ENCODE measurements at regions not wholly inside any gene's neighbourhood (a gene's known extent, or its start where the extent isn't known, plus 50 kb on each side); places are given as distances from the start of the nearest gene placed in this dataset.

DNA sequence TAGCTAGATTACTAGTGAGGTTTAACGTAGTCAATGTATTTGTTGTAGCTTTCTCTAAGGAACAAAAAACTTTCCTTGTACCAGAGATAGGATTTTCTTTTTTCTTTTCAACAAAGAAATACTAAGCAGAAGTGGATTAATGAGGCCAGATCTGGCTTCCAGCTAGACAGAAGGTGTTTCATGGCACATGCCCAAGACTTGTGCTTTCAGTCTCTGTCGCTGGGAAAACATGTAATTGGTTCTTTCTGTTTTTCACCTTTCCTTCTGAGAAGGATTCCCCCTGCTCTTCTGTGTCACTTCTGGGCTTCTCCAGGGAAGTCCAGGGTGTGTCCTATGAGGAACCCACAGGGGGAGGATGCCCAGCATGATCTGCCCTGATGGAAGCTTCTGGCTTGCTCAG is 492.2 kb downstream of the CCSER2 start:
- H3K4me1 ChIP-seq (ENCODE audit: insufficient read depth, low read length), result peaks cover 12% of the 10 kb centered on the region
- H4K20me1 ChIP-seq (ENCODE audit: insufficient read depth, low read length), result no peaks in the 10 kb centered on the region
- H3K9me3 ChIP-seq (ENCODE audit: insufficient read depth, low read depth, low read length), result no peaks in the 10 kb centered on the region
- no peaks in the 10 kb centered on the region for H3K27me3 ChIP-seq (ENCODE audit: insufficient read depth, low read length)
- DNase-seq (ENCODE audit: low read depth), result no peak
- H3K4me3 ChIP-seq (ENCODE audit: insufficient read depth, low read depth, low read length), result no peak overlapping the region
- no peaks in the 10 kb centered on the region for H3K36me3 Mint-ChIP-seq (ENCODE audit: low read depth, unreplicated experiment)
- H3K4me3 Mint-ChIP-seq (ENCODE audit: unreplicated experiment), result no peak overlapping the region
- FAIRE-seq, result no peak
- TF ChIP-seq, protein P1, sequence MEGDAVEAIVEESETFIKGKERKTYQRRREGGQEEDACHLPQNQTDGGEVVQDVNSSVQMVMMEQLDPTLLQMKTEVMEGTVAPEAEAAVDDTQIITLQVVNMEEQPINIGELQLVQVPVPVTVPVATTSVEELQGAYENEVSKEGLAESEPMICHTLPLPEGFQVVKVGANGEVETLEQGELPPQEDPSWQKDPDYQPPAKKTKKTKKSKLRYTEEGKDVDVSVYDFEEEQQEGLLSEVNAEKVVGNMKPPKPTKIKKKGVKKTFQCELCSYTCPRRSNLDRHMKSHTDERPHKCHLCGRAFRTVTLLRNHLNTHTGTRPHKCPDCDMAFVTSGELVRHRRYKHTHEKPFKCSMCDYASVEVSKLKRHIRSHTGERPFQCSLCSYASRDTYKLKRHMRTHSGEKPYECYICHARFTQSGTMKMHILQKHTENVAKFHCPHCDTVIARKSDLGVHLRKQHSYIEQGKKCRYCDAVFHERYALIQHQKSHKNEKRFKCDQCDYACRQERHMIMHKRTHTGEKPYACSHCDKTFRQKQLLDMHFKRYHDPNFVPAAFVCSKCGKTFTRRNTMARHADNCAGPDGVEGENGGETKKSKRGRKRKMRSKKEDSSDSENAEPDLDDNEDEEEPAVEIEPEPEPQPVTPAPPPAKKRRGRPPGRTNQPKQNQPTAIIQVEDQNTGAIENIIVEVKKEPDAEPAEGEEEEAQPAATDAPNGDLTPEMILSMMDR (IDR thresholded peaks at IDR 0.05; ENCODE audit: insufficient read depth, low read depth, low read length), result no peak
- no peak for TF ChIP-seq EZH2 (IDR thresholded peaks at IDR 0.05; ENCODE audit: insufficient read depth, low read length)
- H3K79me2 ChIP-seq (ENCODE audit: insufficient read depth, low read length), result no peaks in the 10 kb centered on the region
- H3K9me3 Mint-ChIP-seq (ENCODE audit: unreplicated experiment), result peaks cover 4% of the 10 kb centered on the region
- peaks cover 4% of the 10 kb centered on the region for H3K27me3 Mint-ChIP-seq (ENCODE audit: low read depth, unreplicated experiment)
- H3K27ac ChIP-seq (ENCODE audit: low read depth, low read length), result no peak overlapping the region
- no peak overlapping the region for H3K27ac Mint-ChIP-seq (ENCODE audit: unreplicated experiment)
- H3K4me1 Mint-ChIP-seq (ENCODE audit: low read depth, unreplicated experiment), result peaks cover 24% of the 10 kb centered on the region
- H2AFZ ChIP-seq (ENCODE audit: low read depth, low read length), result no peak overlapping the region
- no peak overlapping the region for H3K4me2 ChIP-seq (ENCODE audit: low read length)
- no peak overlapping the region for H3K9ac ChIP-seq (ENCODE audit: low read length)
- no peaks in the 10 kb centered on the region for H3K36me3 ChIP-seq (ENCODE audit: insufficient read depth, low read length)

DNA sequence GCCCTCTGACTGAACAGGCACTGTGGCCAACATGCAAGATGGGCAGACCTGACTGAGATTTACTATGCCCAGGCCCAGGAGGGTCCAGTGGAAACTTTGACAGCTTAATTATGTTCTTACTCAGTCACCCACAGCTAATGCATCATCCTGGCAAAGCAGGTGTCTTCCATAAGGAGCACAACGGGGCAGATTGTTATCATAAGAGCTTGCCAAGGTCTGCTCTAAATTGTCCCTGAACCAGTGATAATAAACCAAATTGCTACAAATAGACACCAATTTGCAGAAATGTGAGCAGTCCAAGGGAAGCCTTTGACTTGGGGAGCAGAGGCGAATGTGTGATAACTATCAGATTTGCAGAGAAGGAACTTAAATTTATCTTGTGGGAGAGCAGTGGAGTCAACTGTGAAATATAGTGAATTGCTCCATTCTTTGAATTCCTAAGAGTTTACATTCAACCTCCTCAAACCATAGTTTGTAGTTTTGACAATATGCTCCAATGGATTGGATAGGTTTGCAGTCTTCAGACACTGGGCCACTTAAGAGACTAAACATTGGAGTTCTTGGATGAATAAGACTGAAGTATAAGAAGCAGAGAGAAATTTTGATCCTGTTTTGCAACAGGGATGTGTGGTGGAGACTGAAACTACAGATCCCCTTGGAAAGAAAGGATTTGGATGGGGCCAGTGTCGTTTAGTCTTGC is 494.7 kb downstream of the CCSER2 start:
- Histone ChIP-seq H2AFZ (ENCODE audit: low read depth, low read length) (no peak overlapping the region), H3K9me3 (ENCODE audit: insufficient read depth, low read depth, low read length) (no peaks in the 10 kb centered on the region), H3K36me3 (ENCODE audit: insufficient read depth, low read length) (no peaks in the 10 kb centered on the region), H3K27me3 (ENCODE audit: insufficient read depth, low read length) (no peaks in the 10 kb centered on the region), H4K20me1 (ENCODE audit: insufficient read depth, low read length) (no peaks in the 10 kb centered on the region), H3K9ac (ENCODE audit: low read length) (no peak overlapping the region), H3K4me3 (ENCODE audit: insufficient read depth, low read depth, low read length) (no peak overlapping the region), H3K79me2 (ENCODE audit: insufficient read depth, low read length) (no peaks in the 10 kb centered on the region), H3K4me2 (ENCODE audit: low read length) (no peak overlapping the region), H3K4me1 (ENCODE audit: insufficient read depth, low read length) (peaks cover 23% of the 10 kb centered on the region), H3K27ac (ENCODE audit: low read depth, low read length) (no peak overlapping the region)
- no peak overlapping the region for H3K4me3 Mint-ChIP-seq (ENCODE audit: unreplicated experiment)
- H3K36me3 Mint-ChIP-seq (ENCODE audit: low read depth, unreplicated experiment), result no peaks in the 10 kb centered on the region
- peak overlapping the region; percentile 67 for H3K27ac Mint-ChIP-seq (ENCODE audit: unreplicated experiment)
- DNase-seq (ENCODE audit: low read depth), result peak; percentile 41
- H3K4me1 Mint-ChIP-seq (ENCODE audit: low read depth, unreplicated experiment), result peaks cover 44% of the 10 kb centered on the region
- peaks cover 4% of the 10 kb centered on the region for H3K9me3 Mint-ChIP-seq (ENCODE audit: unreplicated experiment)
- TF ChIP-seq EZH2 (IDR thresholded peaks at IDR 0.05; ENCODE audit: insufficient read depth, low read length), result no peak
- TF ChIP-seq, protein P1 (IDR thresholded peaks at IDR 0.05; ENCODE audit: insufficient read depth, low read depth, low read length), result no peak
- H3K27me3 Mint-ChIP-seq (ENCODE audit: low read depth, unreplicated experiment), result no peaks in the 10 kb centered on the region
- no peak for FAIRE-seq

DNA sequence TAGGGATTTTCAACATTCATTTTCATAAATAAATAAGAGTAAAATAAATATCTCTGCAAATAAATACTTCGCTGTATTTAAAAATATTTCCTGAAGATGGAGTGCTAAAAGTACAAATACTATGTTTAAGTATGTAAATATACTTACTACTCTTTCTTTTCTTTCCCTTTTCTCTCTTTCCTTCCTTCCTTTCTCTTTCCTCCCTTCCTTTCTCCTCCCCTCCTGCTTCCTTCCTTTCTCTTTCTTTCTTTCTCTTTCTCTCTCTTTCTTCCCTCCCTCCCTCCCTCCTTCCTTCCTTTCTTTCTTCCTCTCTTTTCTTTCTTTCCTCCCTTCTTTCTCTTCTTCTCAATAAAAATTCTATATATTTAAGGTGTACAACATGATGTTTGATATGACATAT is 496.1 kb downstream of the CCSER2 start:
- DNase-seq (ENCODE audit: low read depth) (no peak), FAIRE-seq (no peak)
- Histone ChIP-seq H4K20me1 (ENCODE audit: insufficient read depth, low read length) (no peaks in the 10 kb centered on the region), H3K9ac (ENCODE audit: low read length) (no peak overlapping the region), H3K4me3 (ENCODE audit: insufficient read depth, low read depth, low read length) (no peak overlapping the region), H3K27me3 (ENCODE audit: insufficient read depth, low read length) (no peaks in the 10 kb centered on the region), H3K4me2 (ENCODE audit: low read length) (no peak overlapping the region), H3K27ac (ENCODE audit: low read depth, low read length) (no peak overlapping the region), H3K4me1 (ENCODE audit: insufficient read depth, low read length) (peaks cover 26% of the 10 kb centered on the region), H2AFZ (ENCODE audit: low read depth, low read length) (no peak overlapping the region), H3K9me3 (ENCODE audit: insufficient read depth, low read depth, low read length) (no peaks in the 10 kb centered on the region), H3K79me2 (ENCODE audit: insufficient read depth, low read length) (no peaks in the 10 kb centered on the region), H3K36me3 (ENCODE audit: insufficient read depth, low read length) (no peaks in the 10 kb centered on the region)
- Mint-ChIP-seq H3K4me3 (ENCODE audit: unreplicated experiment) (no peak overlapping the region), H3K4me1 (ENCODE audit: low read depth, unreplicated experiment) (peaks cover 56% of the 10 kb centered on the region), H3K27ac (ENCODE audit: unreplicated experiment) (peak overlapping the region; percentile 87), H3K36me3 (ENCODE audit: low read depth, unreplicated experiment) (no peaks in the 10 kb centered on the region), H3K27me3 (ENCODE audit: low read depth, unreplicated experiment) (no peaks in the 10 kb centered on the region), H3K9me3 (ENCODE audit: unreplicated experiment) (peaks cover 2% of the 10 kb centered on the region)
- TF ChIP-seq, protein P1 (IDR thresholded peaks at IDR 0.05; ENCODE audit: insufficient read depth, low read depth, low read length), result no peak
- TF ChIP-seq EZH2 (IDR thresholded peaks at IDR 0.05; ENCODE audit: insufficient read depth, low read length), result no peak
